Right atrium auricular region (tissue), 2 donors: ENCODE measurements at regions not wholly inside any gene's neighbourhood (a gene's known extent, or its start where the extent isn't known, plus 50 kb on each side); places are given as distances from the start of the nearest gene placed in this dataset.

Source experiments
- DNase-seq: peaks from one replicate; pipeline ENCODE4 v3.0.0-alpha.2; 2019; ENCODE audit warnings: low spot score
- H3K27ac ChIP-seq, 2 donors: fragments of 200-600 bp; sonication (generic); 1 replicate in 1 of 2; 2 replicates in 1 of 2; pipeline ENCODE4 v1.5.1; 2016 to 2019
- H3K27me3 ChIP-seq, 2 donors: fragments of 200-600 bp; sonication (generic); one replicate each; pipeline versions ENCODE4 v1.5.1 to v1.6.0; 2017 to 2019
- H3K36me3 ChIP-seq: fragments of 200-600 bp; sonication (generic); one replicate; pipeline ENCODE4 v1.5.1; 2016
- H3K4me1 ChIP-seq, 2 donors: fragments of 200-600 bp; sonication (generic); one replicate each; pipeline versions ENCODE4 v1.5.1 to v1.6.0; 2017 to 2019
- H3K4me3 ChIP-seq, 2 donors: fragments of 200-600 bp; sonication (generic); 1 replicate in 1 of 2; 2 replicates in 1 of 2; pipeline ENCODE4 v1.5.1; 2017 to 2019; ENCODE audit warnings: mild to moderate bottlenecking in 1 of 2, moderate library complexity in 1 of 2
- H3K9me3 ChIP-seq, 2 donors: fragments of 200-600 bp; sonication (generic); one replicate each; pipeline ENCODE4 v1.5.1; 2019
- CTCF ChIP-seq, 2 donors: fragments of 200-600 bp; sonication (generic); IDR thresholded peaks; one replicate each; pipeline ENCODE4 v1.5.1; 2019; ENCODE audit warnings: antibody characterized with exemption in 2 of 2

DNA sequence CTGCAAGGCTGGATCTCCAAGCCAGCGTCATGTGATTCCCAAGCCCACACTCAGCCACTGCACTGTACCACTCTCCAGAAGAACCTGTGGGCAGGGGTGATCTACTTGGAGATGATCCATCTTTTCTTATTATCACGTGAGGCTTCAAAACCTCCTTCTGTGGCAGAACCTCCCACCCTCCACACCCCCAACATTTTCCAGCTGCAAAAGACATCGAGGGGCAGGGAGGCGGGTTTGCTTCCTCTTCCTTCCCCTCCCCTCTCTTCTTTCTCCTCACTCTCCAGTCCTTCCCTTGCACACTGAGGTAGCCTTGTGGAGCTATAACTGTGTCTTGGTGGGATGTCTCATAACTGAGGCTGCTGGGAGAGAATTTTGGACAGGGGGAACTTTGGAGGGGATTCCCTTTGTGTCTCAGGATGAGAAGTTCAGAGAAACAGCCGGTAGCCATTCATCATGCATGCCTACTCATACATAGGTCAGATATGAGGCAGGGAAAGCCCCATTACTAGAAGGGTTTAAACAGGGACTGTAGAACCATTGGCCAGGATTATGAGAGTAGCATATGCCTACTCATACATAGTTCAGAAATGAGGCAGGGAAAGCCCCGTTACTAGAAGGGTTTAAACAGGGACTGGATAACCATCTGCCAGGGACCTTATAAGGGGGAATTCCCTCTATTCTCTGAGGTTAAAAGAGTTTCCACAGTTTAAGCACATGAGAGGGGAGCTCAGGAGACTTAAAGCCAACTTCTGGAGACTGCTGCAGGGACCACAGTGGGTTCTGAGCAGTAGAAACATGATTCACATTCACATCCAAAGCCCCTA, 420.7 kb upstream of the CADM1 start:
- H3K4me1 ChIP-seq: peaks cover 0 to 3% of the 10 kb centered on the region in 2 donors
- TF ChIP-seq CTCF (IDR thresholded peaks at IDR 0.05): no peak
- H3K27ac ChIP-seq: no peak overlapping the region

GRCh38 chr11:115922876-115923275, 418.7 kb upstream of the CADM1 start:
- no peak overlapping the region for H3K4me3 ChIP-seq
- H3K27ac ChIP-seq: no peak overlapping the region
- no peaks in the 10 kb centered on the region for H3K27me3 ChIP-seq
- H3K4me1 ChIP-seq: no peaks in the 10 kb centered on the region
- no peaks in the 10 kb centered on the region for H3K36me3 ChIP-seq
- TF ChIP-seq CTCF (IDR thresholded peaks at IDR 0.05): no peak
- DNase-seq: no peak
- no peaks in the 10 kb centered on the region for H3K9me3 ChIP-seq

More for the DNA sequence above, 420.7 kb upstream of the CADM1 start:
- Histone ChIP-seq H3K9me3 (no peaks in the 10 kb centered on the region), H3K27me3 (no peaks in the 10 kb centered on the region), H3K4me3 (no peak overlapping the region), H3K36me3 (no peaks in the 10 kb centered on the region)
- DNase-seq: no peak

GRCh38 chr11:115921986-115922385, 417.8 kb upstream of the CADM1 start:
- TF ChIP-seq CTCF (IDR thresholded peaks at IDR 0.05): no peak
- Histone ChIP-seq H3K4me3 (no peak overlapping the region), H3K27ac (no peak overlapping the region), H3K27me3 (no peaks in the 10 kb centered on the region), H3K36me3 (no peaks in the 10 kb centered on the region), H3K9me3 (no peaks in the 10 kb centered on the region), H3K4me1 (no peaks in the 10 kb centered on the region)
- no peak for DNase-seq

GRCh38 chr11:115921540-115921939, 417.3 kb upstream of the CADM1 start:
- Histone ChIP-seq H3K4me3 (no peak overlapping the region), H3K9me3 (no peaks in the 10 kb centered on the region), H3K27ac (no peak overlapping the region), H3K27me3 (no peaks in the 10 kb centered on the region), H3K36me3 (no peaks in the 10 kb centered on the region), H3K4me1 (no peaks in the 10 kb centered on the region)
- DNase-seq: no peak
- no peak for TF ChIP-seq CTCF (IDR thresholded peaks at IDR 0.05)

DNA sequence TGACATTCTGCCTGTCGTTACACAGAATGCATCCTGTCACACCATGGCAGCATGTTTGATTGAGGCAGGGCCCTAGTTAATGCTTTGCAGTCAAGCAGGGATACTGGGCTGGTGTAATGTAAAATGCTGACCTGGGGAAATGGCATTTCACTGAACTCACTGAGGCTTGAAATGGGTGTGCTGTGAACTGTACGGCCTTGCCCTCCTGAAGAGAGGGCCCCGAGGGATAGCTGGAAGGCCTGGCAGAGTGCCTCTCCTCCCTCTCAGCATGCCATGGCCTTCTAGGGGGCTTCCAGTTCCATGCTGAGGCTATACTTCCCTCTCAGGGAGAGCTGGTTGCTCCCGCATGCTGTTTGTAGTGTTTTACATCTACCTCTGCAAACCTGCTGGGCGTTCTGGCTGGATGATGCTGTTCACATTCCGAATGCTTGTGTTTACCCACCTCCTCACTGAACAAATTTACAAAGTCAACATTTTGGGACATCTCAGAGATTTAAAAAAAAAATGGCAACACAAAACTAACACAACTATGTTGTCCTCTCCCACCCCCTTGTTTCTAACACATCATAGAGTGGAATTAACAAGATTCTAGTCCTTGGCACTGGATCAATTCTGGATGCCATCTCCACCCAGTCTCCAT, 416.7 kb upstream of the CADM1 start:
- no peaks in the 10 kb centered on the region for H3K9me3 ChIP-seq
- no peak overlapping the region for H3K27ac ChIP-seq

More for the DNA sequence above, 416.7 kb upstream of the CADM1 start:
- no peak overlapping the region for H3K4me3 ChIP-seq
- no peaks in the 10 kb centered on the region for H3K4me1 ChIP-seq
- no peak for DNase-seq
- TF ChIP-seq CTCF (IDR thresholded peaks at IDR 0.05): no peak
- no peaks in the 10 kb centered on the region for H3K27me3 ChIP-seq
- no peaks in the 10 kb centered on the region for H3K36me3 ChIP-seq
